PC-9 (cell line): ENCODE measurements at regions not wholly inside any gene's neighbourhood (a gene's known extent, or its start where the extent isn't known, plus 50 kb on each side); places are given as distances from the start of the nearest gene placed in this dataset.

Source experiments
- BruUV-seq: library from RNA; stranded (reverse); fragments of 400-500 nt; replicated peaks from 2 replicates; lab custom pipeline; 2021; lab: Mats Ljungman, UMichigan
- CTCF ChIA-PET: fragments of 300-600 bp; sonication (Branson Sonifier 250); formaldehyde crosslinking; loops from one replicate; lab custom pipeline; 2022; ENCODE audit warnings: antibody characterized with exemption; lab: Charles Lee
- POLR2A ChIA-PET: fragments of 300-600 bp; sonication (Branson Sonifier 250); formaldehyde crosslinking; loops from one replicate; lab custom pipeline; 2022; ENCODE audit warnings: antibody characterized with exemption; ENCODE audit not compliant: unreplicated experiment; lab: Charles Lee
- DNase-seq, 2 experiments: peaks; one replicate each; pipeline versions ENCODE4 v3.0.0 to v3.0.0-alpha.2; 2015 to 2022; ENCODE audit warnings: mixed read lengths in 1 of 2
- H2AFZ ChIP-seq: fragments of 200-600 bp; sonication (generic); 2 replicates; pipeline ENCODE4 v1.8.1; 2017; ENCODE audit warnings: antibody characterized with exemption
- H3F3A ChIP-seq: fragments of 200-600 bp; sonication (generic); 2 replicates; pipeline ENCODE4 v1.8.1; 2017; ENCODE audit warnings: antibody characterized with exemption, mild to moderate bottlenecking, low read depth; ENCODE audit not compliant: insufficient read depth
- H3K27ac ChIP-seq: fragments of 200-600 bp; sonication (generic); 2 replicates; pipeline ENCODE4 v1.6.1; 2016; ENCODE audit warnings: mixed run types
- H3K27me3 ChIP-seq: fragments of 200-600 bp; sonication (generic); 2 replicates; pipeline ENCODE4 v1.6.1; 2016; ENCODE audit warnings: low read depth, mixed run types; ENCODE audit not compliant: insufficient read depth
- H3K36me3 ChIP-seq: fragments of 200-600 bp; sonication (generic); 2 replicates; pipeline ENCODE4 v1.6.1; 2016; ENCODE audit warnings: low read depth, mixed run types
- H3K4me1 ChIP-seq: fragments of 200-600 bp; sonication (generic); replicated peaks from 2 replicates; pipeline ENCODE4 v1.6.1; 2016; ENCODE audit warnings: mixed run types; ENCODE audit not compliant: insufficient read depth
- H3K4me2 ChIP-seq: fragments of 200-600 bp; sonication (generic); 2 replicates; pipeline ENCODE4 v1.6.1; 2017; ENCODE audit warnings: mixed run types
- H3K4me3 ChIP-seq: fragments of 200-600 bp; sonication (generic); 2 replicates; pipeline ENCODE4 v1.6.1; 2016; ENCODE audit warnings: mixed run types
- H3K79me2 ChIP-seq: fragments of 200-600 bp; sonication (generic); 2 replicates; pipeline ENCODE4 v1.6.1; 2017; ENCODE audit warnings: low read depth, mixed run types
- H3K9me2 ChIP-seq: fragments of 200-600 bp; sonication (generic); 2 replicates; pipeline ENCODE4 v1.8.1; 2017; ENCODE audit warnings: mild to moderate bottlenecking; ENCODE audit not compliant: insufficient read depth
- H3K9me3 ChIP-seq: fragments of 200-600 bp; sonication (generic); 2 replicates; pipeline ENCODE4 v1.8.1; 2016; ENCODE audit warnings: low read depth; ENCODE audit not compliant: insufficient read depth
- H4K20me1 ChIP-seq: fragments of 200-600 bp; sonication (generic); 2 replicates; pipeline ENCODE4 v1.8.1; 2017; ENCODE audit not compliant: insufficient read depth
- EZH2 ChIP-seq: fragments of 200-600 bp; sonication (generic); IDR thresholded peaks from 2 replicates; pipeline ENCODE4 v1.8.0; 2017; ENCODE audit warnings: antibody characterized with exemption, low read depth
- intact Hi-C: fragments of 100-400 bp; cut with micrococcal nuclease; formaldehyde crosslinking; loops from one replicate; pipeline ENCODE4 v1.10.0; 2022; ENCODE audit not compliant: unreplicated experiment
- TF ChIP-seq, protein P1 (sequence below): fragments of 200-600 bp; sonication (generic); conservative IDR thresholded peaks from 2 replicates; pipeline ENCODE4 v1.6.1; 2017; ENCODE audit warnings: mixed run types, antibody characterized with exemption, mild to moderate bottlenecking, moderate library complexity

DNA sequence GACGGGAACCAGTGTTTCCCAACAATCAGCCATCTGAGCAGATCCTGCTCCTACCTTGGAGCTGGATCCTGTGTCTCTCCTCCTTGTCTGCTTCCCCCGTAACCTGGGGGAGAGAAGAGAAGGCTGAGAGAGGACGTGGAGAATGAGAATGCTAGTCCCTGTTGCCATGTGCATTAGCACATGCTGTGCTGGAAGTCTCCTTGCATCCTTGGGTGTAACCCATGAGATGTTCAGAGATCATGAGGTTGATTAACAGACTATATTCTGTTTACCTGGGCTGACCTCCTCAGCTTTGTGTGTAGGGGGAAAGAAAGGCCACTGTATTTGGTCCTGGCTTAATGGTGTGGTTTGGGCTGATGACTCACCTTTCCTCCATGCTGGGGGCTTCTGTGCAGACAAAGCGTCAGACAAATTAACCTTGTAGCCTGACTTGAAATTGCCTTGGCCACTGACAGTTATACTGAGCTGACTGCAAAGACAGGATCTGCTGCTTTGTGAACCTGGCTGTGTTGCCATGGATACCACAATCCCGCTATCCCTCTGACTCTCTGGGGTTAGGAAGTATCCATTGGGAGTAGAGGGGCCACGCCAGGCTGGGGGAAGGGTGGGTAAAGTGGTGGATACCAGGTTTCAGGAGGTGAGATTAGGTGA lies 243.7 kb upstream of the CHD6 start:
- Histone ChIP-seq H3K9me3 (no peaks in the 10 kb centered on the region), H3K4me3 (no peak overlapping the region), H3K4me1 (no peaks in the 10 kb centered on the region), H3K36me3 (no peaks in the 10 kb centered on the region), H3K27me3 (peaks cover 19% of the 10 kb centered on the region; the same call in 1 of the 2 replicates), H3K27ac (no peak overlapping the region), H3K9me2 (no peaks in the 10 kb centered on the region), H4K20me1 (no peaks in the 10 kb centered on the region), H3K4me2 (no peak overlapping the region), H2AFZ (no peak overlapping the region), H3F3A (no peaks in the 10 kb centered on the region), H3K79me2 (no peaks in the 10 kb centered on the region)
- BruUV-seq: no TSS peak
- intact Hi-C loops: no loop called here
- POLR2A ChIA-PET: no interaction called here
- no peak for DNase-seq
- TF ChIP-seq, protein P1, sequence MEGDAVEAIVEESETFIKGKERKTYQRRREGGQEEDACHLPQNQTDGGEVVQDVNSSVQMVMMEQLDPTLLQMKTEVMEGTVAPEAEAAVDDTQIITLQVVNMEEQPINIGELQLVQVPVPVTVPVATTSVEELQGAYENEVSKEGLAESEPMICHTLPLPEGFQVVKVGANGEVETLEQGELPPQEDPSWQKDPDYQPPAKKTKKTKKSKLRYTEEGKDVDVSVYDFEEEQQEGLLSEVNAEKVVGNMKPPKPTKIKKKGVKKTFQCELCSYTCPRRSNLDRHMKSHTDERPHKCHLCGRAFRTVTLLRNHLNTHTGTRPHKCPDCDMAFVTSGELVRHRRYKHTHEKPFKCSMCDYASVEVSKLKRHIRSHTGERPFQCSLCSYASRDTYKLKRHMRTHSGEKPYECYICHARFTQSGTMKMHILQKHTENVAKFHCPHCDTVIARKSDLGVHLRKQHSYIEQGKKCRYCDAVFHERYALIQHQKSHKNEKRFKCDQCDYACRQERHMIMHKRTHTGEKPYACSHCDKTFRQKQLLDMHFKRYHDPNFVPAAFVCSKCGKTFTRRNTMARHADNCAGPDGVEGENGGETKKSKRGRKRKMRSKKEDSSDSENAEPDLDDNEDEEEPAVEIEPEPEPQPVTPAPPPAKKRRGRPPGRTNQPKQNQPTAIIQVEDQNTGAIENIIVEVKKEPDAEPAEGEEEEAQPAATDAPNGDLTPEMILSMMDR: no peak
- no peak for TF ChIP-seq EZH2
- CTCF ChIA-PET: no interaction called here

DNA sequence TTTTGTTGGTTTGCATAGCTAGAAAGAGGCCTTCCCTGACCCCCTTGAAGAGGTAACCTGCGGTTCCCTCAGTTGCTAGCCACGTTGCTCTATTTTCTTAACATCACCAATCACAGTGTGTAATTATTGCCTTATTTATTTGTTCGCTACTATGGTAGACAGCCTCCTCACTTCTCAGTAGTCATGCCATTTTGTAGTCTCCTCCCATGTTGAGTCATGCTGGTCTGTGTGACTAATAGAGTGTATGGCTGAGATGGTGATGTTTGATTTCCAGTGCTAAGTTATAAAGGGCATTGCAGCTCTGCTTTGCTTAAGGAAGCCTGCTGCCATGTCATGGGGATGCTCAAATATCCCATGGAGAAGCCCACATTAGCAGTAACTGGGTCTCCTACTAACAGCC lies 236.6 kb upstream of the CHD6 start:
- peak in 1 of 2 experiments; percentile 44 for DNase-seq
- no TSS peak for BruUV-seq
- intact Hi-C loops: no loop called here
- H3K79me2 ChIP-seq: no peaks in the 10 kb centered on the region
- no peaks in the 10 kb centered on the region for H3K36me3 ChIP-seq
- TF ChIP-seq, protein P1: no peak
- no peak for TF ChIP-seq EZH2
- no peaks in the 10 kb centered on the region for H3K9me3 ChIP-seq
- POLR2A ChIA-PET: interaction anchor here (0.6 kb wide), 1 partner anchor 62 kb away, joined by 10 read pairs; no protein-coding TSS in a partner anchor
- no peaks in the 10 kb centered on the region for H4K20me1 ChIP-seq
- no peak overlapping the region for H3K27ac ChIP-seq
- no peaks in the 10 kb centered on the region for H3K9me2 ChIP-seq
- CTCF ChIA-PET: no interaction called here
- H3K4me2 ChIP-seq: no peak overlapping the region
- no peak overlapping the region for H2AFZ ChIP-seq
- no peaks in the 10 kb centered on the region for H3K4me1 ChIP-seq
- no peak overlapping the region for H3K4me3 ChIP-seq
- no peaks in the 10 kb centered on the region for H3K27me3 ChIP-seq
- H3F3A ChIP-seq: no peaks in the 10 kb centered on the region

DNA sequence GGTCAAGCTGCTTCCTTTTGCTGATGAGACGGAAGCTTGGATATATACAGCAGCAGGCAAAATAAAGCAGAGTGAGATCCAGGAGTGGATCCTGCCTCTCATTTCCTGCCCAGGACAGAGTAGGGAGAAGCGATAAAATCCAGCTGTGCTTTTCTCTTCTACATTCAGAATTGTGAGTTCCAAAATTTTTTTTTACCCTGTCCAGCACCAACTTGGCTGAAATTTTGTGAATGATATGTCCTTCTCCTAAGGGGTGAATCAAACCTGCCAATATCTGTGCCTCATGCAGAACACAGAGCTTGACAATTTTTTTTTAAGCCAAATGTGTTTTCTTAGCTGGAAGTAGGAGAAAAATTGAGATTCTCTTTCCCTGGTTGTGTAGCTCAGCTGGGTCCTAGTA lies 235.6 kb upstream of the CHD6 start:
- Histone ChIP-seq H3K79me2 (no peaks in the 10 kb centered on the region), H2AFZ (no peak overlapping the region), H3K27ac (no peak overlapping the region), H3K36me3 (no peaks in the 10 kb centered on the region), H3K27me3 (no peaks in the 10 kb centered on the region), H4K20me1 (no peaks in the 10 kb centered on the region), H3K4me3 (no peak overlapping the region), H3K4me2 (no peak overlapping the region), H3F3A (no peaks in the 10 kb centered on the region), H3K9me2 (no peaks in the 10 kb centered on the region), H3K4me1 (no peaks in the 10 kb centered on the region), H3K9me3 (no peaks in the 10 kb centered on the region)
- no TSS peak for BruUV-seq
- intact Hi-C loops: no loop called here
- no peak for DNase-seq
- ChIA-PET POLR2A (no interaction called here), CTCF (no interaction called here)
- no peak for TF ChIP-seq EZH2
- TF ChIP-seq, protein P1: no peak
